ENCODE measurements at regions not wholly inside any gene's neighbourhood (a gene's known extent, or its start where the extent isn't known, plus 50 kb on each side); places are given as distances from the start of the nearest gene placed in this dataset.

DNA sequence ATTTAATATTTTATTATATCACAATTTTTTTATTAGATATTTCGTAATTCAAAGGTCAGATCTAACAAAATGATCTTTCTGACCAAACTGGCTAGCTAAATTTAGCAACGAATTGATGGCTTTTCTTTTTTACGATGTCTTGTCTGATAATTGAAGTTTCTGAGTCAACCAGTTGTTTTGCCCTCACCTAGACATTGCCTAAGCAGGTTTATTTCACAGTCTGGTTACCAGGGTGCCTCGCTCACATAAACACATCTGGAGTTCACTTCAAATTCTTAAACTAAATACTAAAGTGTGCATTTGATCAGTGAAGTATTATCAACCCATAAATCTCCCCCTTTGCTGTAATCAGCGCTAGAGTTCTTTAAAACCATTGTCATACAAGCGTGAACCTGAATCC is 448.3 kb downstream of the TLE4 start:
- no peak overlapping the region for H4K5ac ChIP-seq (ENCODE audit: insufficient read length, low read depth, low read length)
- no peak overlapping the region for H3K9ac ChIP-seq (ENCODE audit: extremely low read depth, insufficient read length, low read length)
- no peaks in the 10 kb centered on the region for H3K79me2 ChIP-seq (ENCODE audit: insufficient read depth, low read length)
- TF ChIP-seq, protein P1, sequence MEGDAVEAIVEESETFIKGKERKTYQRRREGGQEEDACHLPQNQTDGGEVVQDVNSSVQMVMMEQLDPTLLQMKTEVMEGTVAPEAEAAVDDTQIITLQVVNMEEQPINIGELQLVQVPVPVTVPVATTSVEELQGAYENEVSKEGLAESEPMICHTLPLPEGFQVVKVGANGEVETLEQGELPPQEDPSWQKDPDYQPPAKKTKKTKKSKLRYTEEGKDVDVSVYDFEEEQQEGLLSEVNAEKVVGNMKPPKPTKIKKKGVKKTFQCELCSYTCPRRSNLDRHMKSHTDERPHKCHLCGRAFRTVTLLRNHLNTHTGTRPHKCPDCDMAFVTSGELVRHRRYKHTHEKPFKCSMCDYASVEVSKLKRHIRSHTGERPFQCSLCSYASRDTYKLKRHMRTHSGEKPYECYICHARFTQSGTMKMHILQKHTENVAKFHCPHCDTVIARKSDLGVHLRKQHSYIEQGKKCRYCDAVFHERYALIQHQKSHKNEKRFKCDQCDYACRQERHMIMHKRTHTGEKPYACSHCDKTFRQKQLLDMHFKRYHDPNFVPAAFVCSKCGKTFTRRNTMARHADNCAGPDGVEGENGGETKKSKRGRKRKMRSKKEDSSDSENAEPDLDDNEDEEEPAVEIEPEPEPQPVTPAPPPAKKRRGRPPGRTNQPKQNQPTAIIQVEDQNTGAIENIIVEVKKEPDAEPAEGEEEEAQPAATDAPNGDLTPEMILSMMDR (conservative IDR thresholded peaks at IDR 0.05): no peak
- H4K91ac ChIP-seq (ENCODE audit: insufficient read length, low read depth, low read length): no peak overlapping the region
- Mint-ChIP-seq H3K27me3 (ENCODE audit: low read depth) (no peaks in the 10 kb centered on the region), H3K9me3 (no peaks in the 10 kb centered on the region; a peak in 1 of 5 replicates), H3K4me1 (no peaks in the 10 kb centered on the region), H3K27ac (no peak overlapping the region), H3K36me3 (ENCODE audit: insufficient read depth in 1 of 3, low read depth in 3 of 3) (no peaks in the 10 kb centered on the region), H3K4me3 (no peak overlapping the region)
- no peak overlapping the region for H3K18ac ChIP-seq (ENCODE audit: insufficient read length, low read depth, low read length)
- no peak overlapping the region for H3K14ac ChIP-seq (ENCODE audit: insufficient read depth, low read length)
- H2AFZ ChIP-seq (ENCODE audit: low read length): no peak overlapping the region
- no peak for DNase-seq
- no peak overlapping the region for H2BK5ac ChIP-seq (ENCODE audit: insufficient read length, low read length)
- H3K27me3 ChIP-seq (ENCODE audit: insufficient read depth, low read length): no peaks in the 10 kb centered on the region
- H3K23ac ChIP-seq (ENCODE audit: insufficient read length, low read depth, low read length): no peak overlapping the region
- no peak overlapping the region for H2BK15ac ChIP-seq (ENCODE audit: low read depth, low read length)
- H4K20me1 ChIP-seq (ENCODE audit: control insufficient read depth, insufficient read depth, insufficient read length): no peaks in the 10 kb centered on the region
- H3K79me1 ChIP-seq (ENCODE audit: insufficient read depth, low read depth, low read length, poor library complexity, severe bottlenecking): no peaks in the 10 kb centered on the region
- no CpG with 5 or more reads among the region's 6 CpGs for WGBS (ENCODE audit: extremely low coverage, insufficient read length, low lambda C conversion rate)
- no peak overlapping the region for H3K27ac ChIP-seq (ENCODE audit: insufficient read length, low read depth, low read length)
- H4K8ac ChIP-seq (replicated peaks; ENCODE audit: insufficient read length, low read depth, low read length): no peak overlapping the region
- H3K23me2 ChIP-seq (ENCODE audit: insufficient read length, low read depth, low read length, poor library complexity, severe bottlenecking): no peaks in the 10 kb centered on the region
- no peak overlapping the region for H2AK5ac ChIP-seq (ENCODE audit: insufficient read length, low read length)
- H2BK12ac ChIP-seq (ENCODE audit: insufficient read length, low read depth, low read length): no peak overlapping the region
- H2BK20ac ChIP-seq (ENCODE audit: low read depth, low read length, poor library complexity, severe bottlenecking): no peak overlapping the region
- no peak overlapping the region for H3T11ph ChIP-seq (ENCODE audit: low read length)
- H3K4me2 ChIP-seq (ENCODE audit: insufficient read depth, insufficient read length, low read length): no peak overlapping the region
- no peak overlapping the region for H3K56ac ChIP-seq (ENCODE audit: insufficient read length, low read depth, low read length)
- no peak overlapping the region for H2BK120ac ChIP-seq (ENCODE audit: low read depth, low read length, poor library complexity, severe bottlenecking)
- H3K9me3 ChIP-seq (ENCODE audit: control insufficient read depth, low read depth, low read length): no peaks in the 10 kb centered on the region
- H3K4ac ChIP-seq (ENCODE audit: low read depth, low read length): no peak overlapping the region
- H3K4me1 ChIP-seq (ENCODE audit: insufficient read depth, low read length): no peaks in the 10 kb centered on the region

All from H9 (cell line).